ENCODE measurements at regions not wholly inside any gene's neighbourhood (a gene's known extent, or its start where the extent isn't known, plus 50 kb on each side); places are given as distances from the start of the nearest gene placed in this dataset.

GRCh38 chr16:65659758-65660157 lies 537.9 kb upstream of the CDH11 start:
- Mint-ChIP-seq H3K4me1 (peaks cover 85% of the 10 kb centered on the region), H3K36me3 (ENCODE audit: low read depth) (no peaks in the 10 kb centered on the region), H3K27ac (no peak overlapping the region), H3K4me3 (no peak overlapping the region), H3K27me3 (ENCODE audit: low read depth, poor library complexity) (no peaks in the 10 kb centered on the region), H3K9me3 (no peaks in the 10 kb centered on the region)
- TF ChIP-seq CTCF (IDR thresholded peaks at IDR 0.05), result no peak
- DNase-seq, result no peak

GRCh38 chr16:65658787-65659220 lies 536.9 kb upstream of the CDH11 start:
- Mint-ChIP-seq H3K27me3 (ENCODE audit: low read depth, poor library complexity) (no peaks in the 10 kb centered on the region), H3K27ac (no peak overlapping the region), H3K4me3 (no peak overlapping the region), H3K4me1 (peaks cover 78% of the 10 kb centered on the region), H3K36me3 (ENCODE audit: low read depth) (no peaks in the 10 kb centered on the region), H3K9me3 (no peaks in the 10 kb centered on the region)
- TF ChIP-seq CTCF (IDR thresholded peaks at IDR 0.05), result no peak
- no peak for DNase-seq

- no peak for DNase-seq
- Mint-ChIP-seq H3K4me1 (peaks cover 73% of the 10 kb centered on the region), H3K36me3 (ENCODE audit: low read depth) (no peaks in the 10 kb centered on the region), H3K27ac (no peak overlapping the region), H3K27me3 (ENCODE audit: low read depth, poor library complexity) (no peaks in the 10 kb centered on the region), H3K9me3 (no peaks in the 10 kb centered on the region), H3K4me3 (no peak overlapping the region)
- TF ChIP-seq CTCF (IDR thresholded peaks at IDR 0.05), result no peak
These were observed 536.5 kb upstream of the CDH11 start for GRCh38 chr16:65658349-65658748.

- no peak overlapping the region for H3K4me3 Mint-ChIP-seq
- H3K36me3 Mint-ChIP-seq (ENCODE audit: low read depth), result no peaks in the 10 kb centered on the region
- no peaks in the 10 kb centered on the region for H3K27me3 Mint-ChIP-seq (ENCODE audit: low read depth, poor library complexity)
- H3K4me1 Mint-ChIP-seq, result peaks cover 77% of the 10 kb centered on the region
- TF ChIP-seq CTCF (IDR thresholded peaks at IDR 0.05), result no peak
- DNase-seq, result no peak
- H3K27ac Mint-ChIP-seq, result no peak overlapping the region
- no peaks in the 10 kb centered on the region for H3K9me3 Mint-ChIP-seq
These were observed 535.7 kb upstream of the CDH11 start for GRCh38 chr16:65657556-65657955.

- H3K27ac Mint-ChIP-seq, result no peak overlapping the region
- H3K27me3 Mint-ChIP-seq (ENCODE audit: low read depth, poor library complexity), result no peaks in the 10 kb centered on the region
- peaks cover 77% of the 10 kb centered on the region for H3K4me1 Mint-ChIP-seq
- no peak overlapping the region for H3K4me3 Mint-ChIP-seq
- no peaks in the 10 kb centered on the region for H3K36me3 Mint-ChIP-seq (ENCODE audit: low read depth)
- H3K9me3 Mint-ChIP-seq, result no peaks in the 10 kb centered on the region
- no peak for TF ChIP-seq CTCF (IDR thresholded peaks at IDR 0.05)
- no peak for DNase-seq
These were observed 535.2 kb upstream of the CDH11 start for GRCh38 chr16:65657071-65657494.

GRCh38 chr16:65655802-65656201 lies 533.9 kb upstream of the CDH11 start:
- no peak for DNase-seq
- no peak for TF ChIP-seq CTCF (IDR thresholded peaks at IDR 0.05)
- H3K9me3 Mint-ChIP-seq, result no peaks in the 10 kb centered on the region
- H3K4me3 Mint-ChIP-seq, result no peak overlapping the region
- no peaks in the 10 kb centered on the region for H3K36me3 Mint-ChIP-seq (ENCODE audit: low read depth)
- H3K4me1 Mint-ChIP-seq, result peaks cover 75% of the 10 kb centered on the region
- no peak overlapping the region for H3K27ac Mint-ChIP-seq
- H3K27me3 Mint-ChIP-seq (ENCODE audit: low read depth, poor library complexity), result no peaks in the 10 kb centered on the region
